Muscle of leg (tissue), 3 donors: ENCODE measurements at regions not wholly inside any gene's neighbourhood (a gene's known extent, or its start where the extent isn't known, plus 50 kb on each side); places are given as distances from the start of the nearest gene placed in this dataset.
"Not testable (repeated sequence)": the region's sequence is repeated elsewhere in the genome, so short reads cannot be mapped to it uniquely, and the experiment has no call there.

Source experiments
- DNase-seq: peaks from one replicate; pipeline ENCODE4 v3.0.0; 2013
- H3K27ac ChIP-seq: one replicate; pipeline ENCODE4 v1.5.1; 2013; ENCODE audit warnings: mild to moderate bottlenecking, low read length, control low read depth
- H3K27me3 ChIP-seq: one replicate; pipeline ENCODE4 v1.6.1; 2013; ENCODE audit warnings: low read length; ENCODE audit not compliant: control insufficient read depth, insufficient read depth
- H3K36me3 ChIP-seq: one replicate; pipeline ENCODE4 v1.6.1; 2013; ENCODE audit warnings: low read length; ENCODE audit not compliant: control insufficient read depth, insufficient read depth
- H3K4me1 ChIP-seq: one replicate; pipeline ENCODE4 v1.6.1; 2013; ENCODE audit warnings: low read length; ENCODE audit not compliant: control insufficient read depth, insufficient read depth
- H3K4me3 ChIP-seq: one replicate; pipeline ENCODE4 v1.5.1; 2013; ENCODE audit warnings: low read length, control low read depth
- H3K9me3 ChIP-seq: replicated peaks from 2 replicates; pipeline ENCODE4 v1.6.1; 2013; ENCODE audit warnings: low read depth, low read length; ENCODE audit not compliant: control insufficient read depth
- WGBS: methylation state at CpG from one replicate; pipeline ENCODE4 v1.1.5; 2013; ENCODE audit warnings: missing lambda C conversion rate; ENCODE audit not compliant: insufficient coverage; 5-methylcytosine and 5-hydroxymethylcytosine counted together

DNA sequence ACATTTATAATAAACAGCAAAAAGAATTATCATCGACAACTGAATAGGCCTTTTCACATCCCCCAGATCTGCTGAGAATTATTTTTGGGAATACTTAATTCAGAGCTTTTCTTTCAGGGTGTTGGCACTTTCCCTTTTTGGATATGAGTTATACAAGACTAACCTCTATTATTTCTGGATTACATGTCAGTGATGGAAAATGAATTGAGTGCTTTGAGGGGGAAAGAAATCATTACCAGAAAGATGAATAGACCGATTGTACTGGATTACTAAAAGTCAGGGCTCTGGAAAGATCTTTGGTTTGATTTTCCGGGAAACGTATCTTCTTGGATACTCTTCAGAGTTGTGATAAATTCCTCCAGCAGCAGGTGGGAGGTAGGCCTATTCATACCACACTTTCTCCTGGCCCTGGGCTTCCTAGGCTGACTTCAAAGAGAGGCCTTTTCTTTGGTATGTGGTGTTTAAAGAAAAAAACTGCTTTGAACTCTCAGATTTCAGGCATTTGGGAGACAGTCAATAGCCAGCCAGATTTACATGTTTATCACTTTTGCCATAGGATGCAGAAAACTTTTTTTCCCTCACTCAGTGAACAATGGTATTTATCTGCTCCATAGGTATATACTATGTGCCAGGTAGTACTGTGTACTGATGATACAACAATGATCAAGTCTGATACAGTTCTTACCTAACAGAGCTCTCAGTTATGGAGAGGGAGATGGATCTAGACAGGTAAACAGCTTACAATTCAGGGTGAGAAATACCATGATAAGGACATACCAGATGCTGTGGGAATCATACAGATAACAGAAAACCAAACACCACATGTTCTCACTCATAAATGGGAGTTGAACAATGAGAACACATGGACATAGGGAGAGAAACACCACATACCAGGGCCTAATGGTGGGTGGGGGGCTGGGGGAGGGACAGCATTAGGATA, 63.3 kb upstream of the ACTR3 start:
- no peaks in the 10 kb centered on the region for H3K9me3 ChIP-seq
- WGBS, result no CpG with 5 or more reads among the region's 4 CpGs
- no peaks in the 10 kb centered on the region for H3K27me3 ChIP-seq
- H3K4me1 ChIP-seq, result no peaks in the 10 kb centered on the region
- no peak overlapping the region for H3K4me3 ChIP-seq
- H3K36me3 ChIP-seq, result no peaks in the 10 kb centered on the region
- DNase-seq, result peak; percentile 18
- no peak overlapping the region for H3K27ac ChIP-seq

DNA sequence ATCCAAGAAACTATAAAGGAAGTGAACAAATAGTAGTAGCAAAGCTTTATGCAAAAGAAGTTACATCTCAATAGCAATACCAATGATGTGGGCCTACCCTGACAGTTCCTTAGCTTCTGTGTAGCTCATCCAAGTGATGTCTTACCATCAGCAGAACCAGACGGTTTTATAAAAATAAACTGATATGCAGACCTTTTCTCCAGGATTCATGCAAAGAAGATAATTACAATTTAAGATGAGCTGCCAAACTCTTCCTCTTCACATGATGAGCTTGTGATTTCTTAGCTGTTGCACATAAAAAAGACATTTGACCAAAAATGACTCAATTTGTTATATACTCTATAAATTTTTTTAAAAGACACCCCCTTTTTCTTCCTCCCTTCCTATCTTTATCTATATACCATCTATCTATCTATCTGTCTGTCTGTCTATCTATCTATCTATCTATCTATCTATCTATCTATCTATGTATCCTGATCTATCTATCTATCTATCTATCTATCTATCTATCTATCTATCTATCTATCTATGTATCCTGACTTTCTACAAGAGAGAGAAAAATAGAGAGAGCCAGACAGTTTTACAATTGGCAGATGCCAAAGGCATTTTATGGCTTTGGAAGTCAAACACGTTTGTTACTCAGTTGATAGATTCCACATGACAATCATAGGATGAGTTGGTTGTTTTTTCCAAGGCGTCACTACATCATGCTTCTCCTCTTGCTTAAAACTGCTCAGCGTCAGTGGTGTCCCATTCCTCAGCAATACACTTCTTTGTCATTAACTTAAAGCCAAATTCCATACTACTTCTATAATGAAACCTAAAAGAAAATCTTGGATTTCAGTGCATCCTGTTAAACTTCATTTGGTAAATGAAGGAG, 65.9 kb upstream of the ACTR3 start:
- WGBS, result no CpG with 5 or more reads among the region's 4 CpGs
- Histone ChIP-seq H3K27me3 (no peaks in the 10 kb centered on the region), H3K9me3 (no peaks in the 10 kb centered on the region), H3K4me3 (no peak overlapping the region), H3K27ac (no peak overlapping the region), H3K36me3 (no peaks in the 10 kb centered on the region), H3K4me1 (no peaks in the 10 kb centered on the region)
- DNase-seq, result peak; percentile 11

DNA sequence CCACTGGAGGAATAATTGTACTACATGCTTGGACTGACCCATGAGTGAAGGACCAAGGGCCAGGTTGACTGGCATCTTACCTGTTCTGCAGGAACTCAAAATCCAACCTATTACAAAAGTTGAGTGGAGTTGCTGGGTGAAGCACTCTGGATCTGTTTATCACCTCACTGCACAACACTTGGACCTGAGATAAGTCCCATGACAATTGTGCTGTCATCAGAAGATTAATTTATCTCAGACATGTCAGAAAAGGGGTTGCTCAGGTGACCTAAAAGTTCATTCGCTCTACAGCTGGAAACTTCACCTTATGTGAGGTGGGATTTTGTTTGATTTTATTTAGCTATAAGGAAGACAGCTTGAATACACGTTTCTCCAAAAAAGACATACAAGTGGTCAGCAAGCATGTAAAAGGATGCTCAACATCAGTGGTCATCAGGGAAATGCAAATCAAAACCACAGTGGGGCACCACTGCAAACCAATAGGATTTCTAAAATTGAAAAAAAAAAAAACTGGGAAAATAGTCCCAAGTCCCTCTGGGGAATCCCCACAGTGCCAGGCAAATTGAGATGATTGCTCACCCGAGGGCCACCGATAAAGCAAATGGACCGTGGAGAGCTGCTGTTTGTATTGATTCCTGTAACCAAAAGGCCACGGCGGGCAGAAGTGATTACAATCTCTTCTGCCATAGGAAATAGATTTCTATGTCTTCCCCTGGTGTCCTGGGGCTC, 65.8 kb upstream of the SLC35F5 start:
- Histone ChIP-seq H3K9me3 (no peaks in the 10 kb centered on the region), H3K4me3 (no peak overlapping the region), H3K27me3 (no peaks in the 10 kb centered on the region), H3K4me1 (peaks cover 6% of the 10 kb centered on the region), H3K27ac (no peak overlapping the region), H3K36me3 (no peaks in the 10 kb centered on the region)
- WGBS, result 64% methylated on average over 2 of the region's 7 CpGs
- no peak for DNase-seq

DNA sequence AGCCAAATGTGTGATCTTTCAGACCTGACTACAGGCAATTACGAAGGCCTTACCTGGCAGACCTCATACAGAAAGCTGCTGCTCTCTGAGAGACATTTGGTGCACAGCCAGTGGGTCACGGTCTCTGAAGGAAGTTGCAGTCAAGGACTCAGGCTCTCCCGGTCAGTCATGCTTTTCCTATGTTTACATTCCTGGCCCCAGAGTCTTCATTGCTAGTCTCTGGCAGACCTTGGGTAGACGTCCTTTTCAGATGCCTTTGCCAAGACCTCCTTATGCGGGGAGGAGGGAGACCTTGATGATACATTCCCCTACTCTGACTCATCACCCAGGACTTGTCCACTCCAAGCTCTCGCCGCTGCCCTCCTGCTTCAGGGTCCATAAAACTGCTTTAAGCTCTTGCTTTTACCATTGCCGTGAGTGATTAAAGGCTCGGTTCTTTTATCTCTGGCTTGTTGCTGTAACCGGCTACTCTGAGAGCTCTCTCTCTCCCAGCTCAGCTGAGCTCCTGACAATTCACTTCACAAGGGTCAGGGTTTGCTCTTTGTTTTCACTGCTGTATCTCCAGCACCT, 62.0 kb upstream of the SLC35F5 start:
- 6% methylated on average over 8 of the region's 10 CpGs for WGBS
- Histone ChIP-seq H3K27ac (no peak overlapping the region), H3K27me3 (no peaks in the 10 kb centered on the region), H3K4me3 (no peak overlapping the region), H3K9me3 (no peaks in the 10 kb centered on the region), H3K4me1 (peaks cover 6% of the 10 kb centered on the region), H3K36me3 (no peaks in the 10 kb centered on the region)
- DNase-seq, result peak; percentile 74

DNA sequence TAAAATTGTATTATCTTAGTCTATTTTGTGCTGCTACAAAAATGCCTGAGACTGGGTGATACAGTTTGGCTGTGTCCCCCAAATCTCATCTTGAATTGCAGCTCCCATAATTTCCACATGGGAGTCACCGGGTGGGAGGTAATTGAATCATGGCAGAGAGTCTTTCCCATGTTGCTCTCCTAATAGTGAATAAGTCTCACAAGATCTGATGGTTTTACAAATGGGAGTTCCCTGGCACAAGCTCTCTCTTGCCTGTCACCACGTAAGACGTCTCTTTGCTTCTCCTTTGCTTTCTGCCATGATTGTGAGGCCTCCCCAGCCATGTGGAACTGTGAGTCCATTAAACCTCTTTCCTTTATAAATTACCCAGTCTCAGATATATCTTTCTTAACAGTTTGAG, 57.0 kb upstream of the SLC35F5 start:
- not testable (repeated sequence) for H3K27ac ChIP-seq, H3K36me3 ChIP-seq, H3K9me3 ChIP-seq, H3K4me3 ChIP-seq, DNase-seq, H3K4me1 ChIP-seq, H3K27me3 ChIP-seq
- WGBS, result 80% methylated on average over 2 of the region's 3 CpGs

DNA sequence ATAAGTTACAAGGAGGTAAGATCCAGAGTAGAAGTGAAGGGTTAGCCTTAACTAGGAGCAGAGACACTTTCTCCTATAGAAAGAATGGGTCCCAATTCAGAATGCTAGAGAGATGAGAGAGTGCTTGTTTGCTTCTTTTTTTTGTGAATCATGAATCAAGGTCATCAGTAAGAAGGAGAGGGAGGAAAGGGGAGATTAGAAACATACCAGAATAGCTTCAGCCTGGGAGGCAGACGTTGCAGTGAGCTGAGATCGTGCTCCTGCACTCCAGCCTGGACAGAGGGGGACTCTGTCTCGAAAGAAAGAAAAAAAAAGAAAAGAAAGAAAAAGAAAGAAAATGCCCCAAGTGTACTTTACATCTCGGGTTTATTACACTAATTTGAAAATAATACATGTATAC, 55.8 kb upstream of the SLC35F5 start:
- no peak for DNase-seq
- no CpG with 5 or more reads among the region's 4 CpGs for WGBS
- Histone ChIP-seq H3K9me3 (no peaks in the 10 kb centered on the region), H3K4me3 (no peak overlapping the region), H3K27me3 (no peaks in the 10 kb centered on the region), H3K27ac (no peak overlapping the region), H3K36me3 (no peaks in the 10 kb centered on the region), H3K4me1 (no peaks in the 10 kb centered on the region)

DNA sequence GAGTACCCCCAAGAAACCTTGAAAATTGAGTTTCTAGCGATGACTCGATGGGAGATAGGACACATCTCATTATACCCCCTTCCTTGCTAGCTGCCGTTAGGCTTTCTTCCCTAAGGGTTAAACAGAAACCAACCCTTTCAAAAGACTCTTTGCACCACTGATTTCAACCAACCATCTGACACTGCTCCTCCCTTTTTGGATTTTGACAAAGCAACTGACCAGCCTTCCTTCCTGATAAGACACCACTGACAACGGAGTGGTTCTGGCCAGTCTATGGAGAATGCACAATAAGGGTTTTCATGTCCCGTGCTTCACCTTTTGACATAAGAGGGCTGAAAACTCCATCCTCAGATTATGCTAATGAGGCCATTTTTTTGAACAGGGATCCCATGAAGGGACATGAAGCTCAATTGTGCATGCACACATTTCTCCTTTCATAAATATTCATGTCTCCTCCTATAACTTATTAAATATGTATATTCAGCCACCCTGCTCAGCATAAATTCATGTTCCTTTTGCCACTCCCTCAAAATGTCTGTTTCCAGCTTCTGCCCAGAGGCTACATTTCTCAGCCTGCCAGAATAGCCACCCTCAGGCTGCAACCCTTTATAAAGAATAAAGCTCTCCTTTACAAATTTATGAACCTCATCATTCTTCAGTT, 52.8 kb upstream of the SLC35F5 start:
- 92% methylated on average over 3 of the region's 5 CpGs for WGBS
- H3K36me3 ChIP-seq, result no peaks in the 10 kb centered on the region

DNA sequence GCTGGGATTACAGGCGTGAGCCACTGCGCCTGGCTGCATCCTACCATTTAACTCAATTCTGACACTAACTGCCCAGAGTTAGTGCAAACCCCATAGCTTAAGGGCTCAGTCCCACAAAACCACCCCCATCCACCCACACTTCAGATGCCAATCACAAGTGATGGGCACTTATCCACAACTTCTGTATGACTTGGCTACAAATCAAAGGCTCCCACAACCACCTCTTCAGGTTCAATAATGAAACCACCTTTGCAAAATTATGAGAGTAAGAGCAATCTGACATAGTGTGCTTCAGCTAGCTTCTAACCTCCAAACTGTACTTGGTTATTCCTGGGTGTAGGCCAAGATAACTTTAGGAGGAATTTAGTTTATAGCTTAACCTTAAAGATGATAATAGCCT, 51.3 kb upstream of the SLC35F5 start:
- no peaks in the 10 kb centered on the region for H3K27me3 ChIP-seq
- DNase-seq, result no peak
- H3K36me3 ChIP-seq, result no peaks in the 10 kb centered on the region
- H3K4me1 ChIP-seq, result no peaks in the 10 kb centered on the region
- no peaks in the 10 kb centered on the region for H3K9me3 ChIP-seq
- no peak overlapping the region for H3K27ac ChIP-seq
- WGBS, result 91% methylated on average over 2 of the region's 2 CpGs
- no peak overlapping the region for H3K4me3 ChIP-seq

More for the DNA sequence above, 52.8 kb upstream of the SLC35F5 start:
- H3K27ac ChIP-seq, result no peak overlapping the region
- DNase-seq, result no peak
- no peaks in the 10 kb centered on the region for H3K9me3 ChIP-seq
- no peaks in the 10 kb centered on the region for H3K27me3 ChIP-seq
- no peak overlapping the region for H3K4me3 ChIP-seq
- H3K4me1 ChIP-seq, result no peaks in the 10 kb centered on the region

DNA sequence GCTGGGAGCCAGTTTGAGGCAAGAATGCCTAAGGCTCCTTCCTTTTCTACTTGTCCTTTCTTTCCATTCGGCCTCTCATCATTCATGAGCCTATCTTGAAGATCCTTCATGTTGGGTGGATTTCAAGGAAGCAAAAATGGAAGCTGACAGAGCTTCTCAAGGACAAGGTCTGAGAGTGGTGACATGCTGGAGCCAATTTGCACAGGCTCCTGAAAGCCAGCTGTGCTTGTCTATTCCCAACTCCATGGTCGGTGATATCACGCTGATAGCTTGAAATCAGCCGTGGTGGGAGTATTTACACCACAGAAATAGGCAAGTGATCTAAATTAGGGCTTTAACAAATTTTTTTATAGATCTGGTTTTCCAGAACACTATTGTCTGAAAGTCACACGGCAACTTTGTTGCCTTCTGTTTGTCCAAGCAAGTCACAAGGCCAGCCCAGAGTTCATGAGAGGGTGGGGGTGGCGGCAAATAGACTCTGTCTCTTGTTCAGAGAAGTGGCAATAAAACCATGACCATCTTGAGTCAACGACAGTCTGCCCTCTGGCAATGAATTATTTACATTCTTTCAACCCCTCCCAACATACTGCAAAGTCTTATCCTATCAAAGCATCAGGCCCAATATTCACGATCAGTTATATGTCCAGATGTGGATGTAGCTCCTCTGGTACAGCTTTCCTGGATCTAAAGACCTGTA, 49.9 kb upstream of the SLC35F5 start:
- H3K4me3 ChIP-seq, result no peak overlapping the region
- DNase-seq, result no peak
- H3K4me1 ChIP-seq, result no peaks in the 10 kb centered on the region
- H3K27ac ChIP-seq, result no peak overlapping the region
- H3K27me3 ChIP-seq, result no peaks in the 10 kb centered on the region
- H3K9me3 ChIP-seq, result no peaks in the 10 kb centered on the region
- H3K36me3 ChIP-seq, result no peaks in the 10 kb centered on the region
- 89% methylated on average over 3 of the region's 8 CpGs for WGBS
